CD1c-positive myeloid dendritic cell (primary cell): ENCODE measurements at regions not wholly inside any gene's neighbourhood (a gene's known extent, or its start where the extent isn't known, plus 50 kb on each side); places are given as distances from the start of the nearest gene placed in this dataset.

Experiments used
- DNase-seq: peaks from one replicate; pipeline ENCODE4 v3.0.0-alpha.2; 2016; ENCODE audit errors: extremely low spot score

- DNase-seq, result no peak
Measured at GRCh38 chr7:155974186-155974897, 162.1 kb upstream of the SHH start.

GRCh38 chr7:155973451-155973997 is 161.3 kb upstream of the SHH start:
- no peak for DNase-seq

DNA sequence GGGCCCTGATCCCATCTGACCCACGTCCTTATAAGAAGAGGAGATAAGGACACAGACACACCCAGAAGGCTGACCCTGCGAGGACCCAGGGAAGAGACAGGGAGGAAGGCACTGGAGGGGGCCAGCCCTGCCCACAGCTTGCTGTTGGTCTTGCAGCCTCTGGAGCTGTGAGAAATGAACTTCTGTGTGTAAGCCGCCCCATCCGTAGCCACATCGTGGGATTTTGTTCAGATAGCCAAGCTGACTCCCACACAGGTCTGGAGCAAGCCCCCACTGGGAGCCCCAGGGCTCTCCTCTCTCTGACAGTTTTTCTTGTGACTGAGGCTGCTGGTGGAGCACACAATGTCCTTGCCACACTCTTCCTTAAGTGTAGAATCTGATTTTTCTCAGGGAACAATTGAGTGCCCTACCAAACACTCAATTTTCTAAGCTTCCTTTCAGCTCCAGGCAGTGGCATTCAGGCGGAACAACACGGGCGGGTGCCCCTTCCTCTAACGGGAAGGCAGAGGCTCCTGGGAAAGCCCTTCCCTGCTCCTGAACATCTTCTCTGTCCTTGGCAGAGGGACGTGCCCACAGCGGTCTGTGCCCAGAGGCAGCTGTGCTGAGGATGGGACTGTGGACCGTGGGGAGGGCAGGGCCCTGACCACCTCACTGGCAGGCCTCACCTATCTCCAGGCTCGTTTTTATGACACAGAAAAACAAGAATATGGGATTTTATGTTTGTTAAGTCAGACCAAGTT is 160.6 kb upstream of the SHH start:
- no peak for DNase-seq

GRCh38 chr7:155972247-155972646 is 160.0 kb upstream of the SHH start:
- no peak for DNase-seq

DNA sequence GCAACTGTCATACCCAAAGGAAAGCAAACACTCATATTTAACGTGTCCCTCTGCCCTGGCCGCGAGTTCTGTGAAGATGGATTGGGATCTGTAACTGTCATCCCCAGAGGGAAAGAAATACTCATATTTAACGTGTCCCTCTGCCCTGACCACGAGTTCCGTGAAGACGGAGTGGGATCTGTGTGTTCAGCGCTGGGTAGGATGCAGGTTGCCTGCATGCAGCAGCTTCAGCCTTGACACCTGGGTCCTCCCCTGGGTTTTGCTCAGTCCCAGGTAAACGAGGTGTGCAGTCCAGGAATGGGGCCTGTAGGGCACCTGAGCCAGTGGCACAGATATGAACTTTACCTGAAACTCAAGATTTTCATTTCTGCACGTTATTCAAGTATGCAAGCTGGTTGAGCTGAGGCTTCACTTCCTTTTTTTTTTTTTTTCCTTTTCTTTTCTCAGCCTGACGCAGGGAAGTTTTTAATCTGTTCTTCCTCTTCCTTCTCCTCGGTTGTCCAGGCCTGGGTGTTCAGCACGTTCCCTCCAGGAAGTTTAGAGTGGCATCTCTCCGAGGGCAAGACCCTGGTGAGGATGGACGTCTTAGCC is 159.0 kb upstream of the SHH start:
- DNase-seq, result no peak

GRCh38 chr7:155969192-155969929 is 157.1 kb upstream of the SHH start:
- DNase-seq, result no peak

- no peak for DNase-seq
Measured at GRCh38 chr7:155965010-155965409, 152.7 kb upstream of the SHH start.

DNA sequence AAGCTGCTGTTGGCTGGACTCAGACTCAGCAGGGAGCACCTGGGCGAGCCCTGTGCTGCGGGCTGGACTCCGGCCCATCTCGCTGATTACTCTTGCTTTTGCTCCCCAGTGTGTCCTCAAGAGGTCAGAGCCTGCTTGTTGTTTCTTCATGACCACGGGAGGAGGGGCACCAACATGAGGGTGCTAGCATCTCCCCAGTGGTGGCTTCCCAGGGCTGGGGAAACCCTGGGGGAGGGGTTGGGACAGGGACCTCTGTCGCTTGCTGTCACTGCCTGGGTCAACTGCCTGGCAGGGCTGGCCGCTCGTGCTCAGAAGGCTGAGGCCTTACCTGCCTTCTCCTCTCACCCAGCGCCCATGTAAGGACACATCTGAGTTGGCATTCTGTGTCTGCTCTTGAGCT is 152.3 kb upstream of the SHH start:
- no peak for DNase-seq

GRCh38 chr7:155963771-155964195 is 151.5 kb upstream of the SHH start:
- no peak for DNase-seq

- no peak for DNase-seq
Measured at GRCh38 chr7:155963356-155963755, 151.1 kb upstream of the SHH start.

DNA sequence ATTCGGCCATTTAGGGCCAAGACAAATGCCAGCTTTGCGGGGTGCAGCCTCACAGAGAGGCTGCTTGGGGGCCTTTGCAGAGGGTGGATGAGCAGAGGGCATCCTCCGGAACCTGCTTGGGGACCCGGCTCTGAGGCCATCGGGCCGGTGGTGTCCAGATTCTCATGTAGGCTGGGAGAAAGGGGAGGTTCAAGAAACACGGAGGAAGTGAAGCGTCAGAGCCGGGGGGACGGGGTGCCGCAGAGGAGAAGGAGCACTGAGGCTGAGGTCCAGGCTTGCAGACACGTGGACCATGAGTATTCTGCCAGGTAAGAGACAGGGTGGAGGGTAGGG is 150.7 kb upstream of the SHH start:
- no peak for DNase-seq

- DNase-seq, result no peak
Measured at GRCh38 chr7:155962191-155962967, 150.1 kb upstream of the SHH start.

DNA sequence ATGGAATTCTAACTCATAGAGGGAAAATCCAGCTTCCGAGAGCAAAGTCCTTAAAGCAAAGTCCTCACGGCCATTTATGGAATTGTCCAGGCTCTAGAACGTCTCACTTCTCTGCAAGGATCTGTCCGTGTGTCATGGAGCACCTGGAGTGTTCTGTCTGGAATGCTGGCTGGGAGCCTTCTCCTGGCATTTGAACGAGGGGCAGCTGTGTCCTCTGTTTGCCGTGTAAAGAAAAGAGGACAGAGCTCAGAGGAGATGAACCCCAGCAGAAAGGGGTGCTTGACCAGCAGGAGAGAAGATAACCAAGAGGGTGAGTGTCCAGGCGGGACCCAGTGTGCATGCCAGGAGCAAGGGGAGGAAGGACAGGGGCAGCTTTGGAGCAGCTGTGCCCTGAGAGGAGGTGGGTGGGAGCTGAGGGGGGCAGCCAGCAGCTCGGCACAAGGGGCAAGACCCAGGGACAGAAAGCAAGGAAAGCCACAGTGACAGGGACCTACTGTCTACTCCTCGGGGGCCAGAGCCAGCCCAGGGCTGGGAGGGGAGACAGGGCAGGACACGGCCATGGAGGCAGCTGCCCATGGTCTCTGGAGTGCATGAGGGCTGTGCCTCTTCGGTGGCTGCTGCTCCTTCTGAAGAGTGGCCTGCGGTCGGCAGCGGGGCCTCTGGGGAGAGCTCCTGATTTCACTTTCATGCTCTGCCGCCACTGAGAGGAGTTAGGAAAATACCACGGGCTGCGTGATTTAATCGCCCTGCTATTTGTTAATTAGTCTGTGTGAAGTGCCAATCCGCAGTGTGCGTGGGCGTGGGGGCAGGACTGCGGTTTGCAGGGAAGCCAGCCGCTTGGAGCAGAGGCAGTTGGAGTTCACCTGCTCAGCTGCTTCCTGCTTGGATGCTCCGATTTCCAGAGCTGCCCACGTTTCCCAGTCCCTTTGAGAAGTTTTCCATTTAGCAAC is 149.3 kb upstream of the SHH start:
- no peak for DNase-seq

GRCh38 chr7:155959894-155960293 is 147.6 kb upstream of the SHH start:
- DNase-seq, result no peak

DNA sequence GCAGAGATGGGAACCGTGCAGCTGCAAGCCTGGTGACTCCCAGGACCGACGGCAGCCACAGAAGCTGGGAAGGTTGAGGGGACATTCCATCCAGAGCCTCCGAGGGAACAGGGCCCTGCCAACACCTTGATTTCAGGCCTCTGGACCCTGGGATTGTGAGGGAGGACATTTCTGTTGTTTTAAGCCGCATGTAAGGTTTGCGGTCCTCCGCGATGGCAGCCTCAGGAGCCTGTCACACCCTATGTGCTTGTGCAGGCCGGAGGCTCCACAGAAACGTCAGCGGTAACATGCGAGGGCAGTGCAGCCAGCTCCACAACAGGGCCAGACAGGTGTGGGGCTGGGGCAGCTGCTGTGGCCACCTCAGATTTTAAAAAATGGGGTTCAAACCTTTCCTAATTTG is 144.7 kb upstream of the SHH start:
- DNase-seq, result no peak

- DNase-seq, result no peak
Measured at GRCh38 chr7:155955367-155955635, 143.0 kb upstream of the SHH start.

DNA sequence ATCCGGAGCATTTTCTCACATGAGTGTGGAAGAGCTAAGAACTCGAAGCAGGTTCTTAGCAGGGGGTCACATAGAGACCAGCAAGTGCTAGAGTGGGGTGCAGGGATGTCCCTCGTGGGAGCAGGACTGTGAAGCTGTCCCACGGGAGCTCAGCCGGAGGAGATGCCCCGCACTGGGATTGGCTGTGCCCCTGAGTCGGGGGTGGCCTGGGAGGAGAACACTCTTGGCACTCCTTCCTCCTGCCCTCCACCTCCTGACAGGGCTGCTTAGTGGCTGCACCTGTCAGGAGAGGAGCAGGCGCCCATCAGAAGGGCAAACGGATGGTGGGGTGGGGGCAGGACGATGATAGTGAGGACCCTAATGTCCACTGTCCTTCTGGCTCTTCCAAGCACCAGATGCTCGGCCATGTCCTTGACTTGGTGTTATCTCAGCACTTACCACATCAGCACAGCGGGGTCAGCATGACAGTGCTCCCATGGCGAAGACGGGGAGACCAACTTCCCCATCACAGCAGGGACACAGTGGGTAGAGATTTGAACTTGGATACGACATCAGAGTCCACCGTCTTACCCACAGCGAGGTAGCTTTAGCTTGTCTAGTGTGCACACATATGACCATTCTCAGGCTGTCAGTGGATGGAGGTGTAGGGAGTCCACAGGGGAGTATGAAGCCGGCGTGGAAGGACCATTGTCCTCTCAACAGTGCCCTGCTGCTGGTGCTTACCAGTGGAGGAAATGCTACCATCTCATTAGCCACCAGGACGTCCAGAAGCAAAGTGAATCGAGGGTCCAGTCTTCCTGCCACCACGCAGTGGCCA is 142.5 kb upstream of the SHH start:
- DNase-seq, result no peak

- DNase-seq, result no peak
Measured at GRCh38 chr7:155953781-155954549, 141.7 kb upstream of the SHH start.

GRCh38 chr7:155953501-155953778 is 141.2 kb upstream of the SHH start:
- DNase-seq, result no peak
